ENCODE measurements at regions not wholly inside any gene's neighbourhood (a gene's known extent, or its start where the extent isn't known, plus 50 kb on each side); places are given as distances from the start of the nearest gene placed in this dataset.

DNA sequence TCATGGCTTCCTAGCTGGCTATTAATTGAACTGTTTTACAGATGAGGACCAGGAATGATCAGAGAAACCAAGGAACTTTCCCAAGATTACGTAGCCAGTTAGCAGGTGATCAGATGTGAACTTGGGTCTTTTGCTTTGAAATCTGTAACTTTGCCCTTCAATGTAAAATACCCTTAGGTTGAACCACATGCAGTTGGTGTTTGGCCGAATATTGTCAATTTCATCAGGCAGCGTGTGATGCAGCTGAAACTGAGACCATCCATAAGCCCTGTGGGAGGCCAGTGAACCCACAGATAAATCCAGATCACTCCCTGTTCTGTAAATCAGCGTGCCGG is 150.8 kb downstream of the ETS2 start:
- no peak for ATAC-seq
- H3K27me3 ChIP-seq: no peaks in the 10 kb centered on the region
- no peak overlapping the region for H3K4me3 ChIP-seq
- TF ChIP-seq, protein P1, sequence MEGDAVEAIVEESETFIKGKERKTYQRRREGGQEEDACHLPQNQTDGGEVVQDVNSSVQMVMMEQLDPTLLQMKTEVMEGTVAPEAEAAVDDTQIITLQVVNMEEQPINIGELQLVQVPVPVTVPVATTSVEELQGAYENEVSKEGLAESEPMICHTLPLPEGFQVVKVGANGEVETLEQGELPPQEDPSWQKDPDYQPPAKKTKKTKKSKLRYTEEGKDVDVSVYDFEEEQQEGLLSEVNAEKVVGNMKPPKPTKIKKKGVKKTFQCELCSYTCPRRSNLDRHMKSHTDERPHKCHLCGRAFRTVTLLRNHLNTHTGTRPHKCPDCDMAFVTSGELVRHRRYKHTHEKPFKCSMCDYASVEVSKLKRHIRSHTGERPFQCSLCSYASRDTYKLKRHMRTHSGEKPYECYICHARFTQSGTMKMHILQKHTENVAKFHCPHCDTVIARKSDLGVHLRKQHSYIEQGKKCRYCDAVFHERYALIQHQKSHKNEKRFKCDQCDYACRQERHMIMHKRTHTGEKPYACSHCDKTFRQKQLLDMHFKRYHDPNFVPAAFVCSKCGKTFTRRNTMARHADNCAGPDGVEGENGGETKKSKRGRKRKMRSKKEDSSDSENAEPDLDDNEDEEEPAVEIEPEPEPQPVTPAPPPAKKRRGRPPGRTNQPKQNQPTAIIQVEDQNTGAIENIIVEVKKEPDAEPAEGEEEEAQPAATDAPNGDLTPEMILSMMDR (IDR thresholded peaks at IDR 0.05): no peak
- H3K4me1 ChIP-seq: peaks cover 13% of the 10 kb centered on the region
- no peaks in the 10 kb centered on the region for H3K9me3 ChIP-seq
- no peaks in the 10 kb centered on the region for H3K36me3 ChIP-seq
- intact Hi-C loops (cut with DNase I): no loop called here
- no peak for DNase-seq
- H3K27ac ChIP-seq: peak overlapping the region; percentile 2

DNA sequence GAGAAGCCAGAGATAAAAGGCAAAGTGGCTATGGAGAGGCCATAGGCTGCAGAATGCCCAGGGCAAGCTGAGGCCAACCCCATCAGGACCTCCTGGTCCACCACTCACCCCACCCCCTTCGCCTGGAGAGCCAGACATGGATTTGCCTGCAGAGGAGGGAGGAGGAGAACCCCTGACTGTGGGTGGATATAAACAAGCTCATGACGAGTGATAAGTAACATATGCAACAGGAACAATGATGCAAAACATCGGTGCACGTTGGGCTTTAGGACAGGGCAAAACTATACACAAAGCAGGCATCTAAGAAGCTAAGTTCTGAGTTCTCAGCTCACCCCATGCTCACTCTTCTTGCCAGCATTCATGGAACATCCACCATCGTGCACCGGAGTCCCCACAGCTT is 150.3 kb downstream of the ETS2 start:
- no peaks in the 10 kb centered on the region for H3K27me3 ChIP-seq
- no peaks in the 10 kb centered on the region for H3K36me3 ChIP-seq
- H3K27ac ChIP-seq: no peak overlapping the region
- intact Hi-C loops (cut with DNase I): no loop called here
- peaks cover 13% of the 10 kb centered on the region for H3K4me1 ChIP-seq
- no peak overlapping the region for H3K4me3 ChIP-seq
- DNase-seq: no peak
- ATAC-seq: no peak
- TF ChIP-seq, protein P1 (IDR thresholded peaks at IDR 0.05): no peak
- H3K9me3 ChIP-seq: no peaks in the 10 kb centered on the region

DNA sequence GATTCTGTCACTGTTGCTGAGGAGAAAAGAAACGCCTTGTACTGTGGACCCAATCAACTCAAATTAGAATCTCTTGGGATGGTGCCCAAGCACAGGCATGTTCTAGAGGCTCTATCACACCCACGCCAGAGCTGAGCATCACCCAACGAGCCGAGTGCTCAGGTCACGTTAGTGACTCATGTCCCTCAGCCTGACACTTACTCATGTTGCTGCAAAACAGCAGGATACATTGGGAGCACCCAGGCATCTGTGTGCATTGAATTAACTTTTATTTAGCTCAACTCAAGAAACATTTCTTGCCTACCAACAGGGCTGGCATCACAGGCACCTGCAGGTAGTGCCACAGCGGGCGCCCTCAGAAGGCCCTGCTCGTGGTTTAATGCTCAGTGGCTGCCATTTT is 149.8 kb downstream of the ETS2 start:
- Histone ChIP-seq H3K27me3 (no peaks in the 10 kb centered on the region), H3K4me1 (peaks cover 13% of the 10 kb centered on the region), H3K4me3 (no peak overlapping the region), H3K9me3 (no peaks in the 10 kb centered on the region), H3K36me3 (no peaks in the 10 kb centered on the region), H3K27ac (no peak overlapping the region)
- DNase-seq (no peak), ATAC-seq (peak; percentile 4)
- TF ChIP-seq, protein P1 (IDR thresholded peaks at IDR 0.05): no peak
- intact Hi-C loops (cut with DNase I): no loop called here

DNA sequence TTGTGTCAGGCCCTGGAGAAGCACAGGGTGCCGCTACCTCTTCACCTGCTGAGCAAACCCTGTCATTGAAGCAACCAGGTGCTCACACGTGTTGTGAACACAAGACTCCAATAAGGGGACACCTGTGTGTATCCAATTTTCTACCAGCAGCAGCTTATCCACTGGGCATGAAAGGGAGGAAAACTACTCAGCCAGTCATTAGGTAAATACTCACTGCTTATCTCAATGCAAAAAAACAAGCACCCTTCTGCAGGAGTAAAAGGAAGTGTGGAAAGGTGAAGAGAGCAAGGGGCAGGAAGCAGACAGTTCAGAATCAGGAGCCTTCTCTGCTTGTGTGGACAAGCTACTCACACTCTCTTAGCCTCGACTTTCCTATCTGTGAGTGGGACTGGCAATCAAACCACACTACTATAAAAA is 148.9 kb downstream of the ETS2 start:
- TF ChIP-seq, protein P1 (IDR thresholded peaks at IDR 0.05): no peak
- H3K27ac ChIP-seq: no peak overlapping the region
- no peaks in the 10 kb centered on the region for H3K9me3 ChIP-seq
- intact Hi-C loops (cut with DNase I): no loop called here
- peak; percentile 72 for ATAC-seq
- no peaks in the 10 kb centered on the region for H3K27me3 ChIP-seq
- no peaks in the 10 kb centered on the region for H3K36me3 ChIP-seq
- DNase-seq: no peak
- H3K4me3 ChIP-seq: no peak overlapping the region
- peaks cover 11% of the 10 kb centered on the region for H3K4me1 ChIP-seq

DNA sequence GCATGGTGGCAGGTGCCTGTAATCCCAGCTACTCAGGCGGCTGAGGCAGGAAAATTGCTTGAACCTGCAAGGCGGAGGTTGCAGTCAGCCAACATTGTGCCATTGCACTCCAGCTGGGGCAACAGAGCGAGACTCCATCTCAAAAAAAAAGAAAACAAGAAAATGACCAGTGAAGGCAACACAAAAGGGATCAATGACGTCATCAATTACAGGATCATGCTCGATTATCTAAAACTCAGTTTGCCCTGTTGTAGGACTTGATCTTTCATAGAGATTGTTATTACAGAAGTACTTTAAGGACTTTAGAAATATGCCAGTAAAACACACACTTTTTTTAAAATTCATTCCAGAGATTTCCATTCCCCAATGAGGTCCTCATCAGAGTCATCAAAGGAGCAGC is 147.8 kb downstream of the ETS2 start:
- no peak for ATAC-seq
- no peak overlapping the region for H3K4me3 ChIP-seq
- no peak for DNase-seq
- TF ChIP-seq, protein P1 (IDR thresholded peaks at IDR 0.05): no peak
- H3K27ac ChIP-seq: no peak overlapping the region
- intact Hi-C loops (cut with DNase I): no loop called here
- H3K4me1 ChIP-seq: peaks cover 8% of the 10 kb centered on the region
- H3K36me3 ChIP-seq: no peaks in the 10 kb centered on the region
- H3K9me3 ChIP-seq: no peaks in the 10 kb centered on the region
- no peaks in the 10 kb centered on the region for H3K27me3 ChIP-seq

DNA sequence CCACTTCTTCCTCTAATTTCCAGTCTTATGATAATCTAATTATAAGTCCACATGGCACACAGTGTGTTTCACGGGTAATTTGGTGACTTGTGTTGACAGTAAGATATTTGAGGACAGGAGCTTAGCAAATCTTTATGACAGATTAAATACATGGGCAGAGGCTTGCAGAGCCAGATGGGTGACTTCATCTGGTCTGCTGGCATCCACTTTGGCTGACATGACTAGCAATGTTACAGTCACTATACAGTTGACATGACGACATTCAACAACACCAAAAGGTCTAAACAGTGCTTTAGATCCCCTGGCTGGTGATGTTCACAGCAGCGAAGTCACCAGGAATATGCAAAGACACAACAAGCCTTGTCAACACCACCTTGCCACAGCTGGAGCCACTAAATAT is 147.2 kb downstream of the ETS2 start:
- Histone ChIP-seq H3K9me3 (no peaks in the 10 kb centered on the region), H3K36me3 (no peaks in the 10 kb centered on the region), H3K27me3 (no peaks in the 10 kb centered on the region), H3K4me1 (peaks cover 2% of the 10 kb centered on the region), H3K4me3 (no peak overlapping the region), H3K27ac (no peak overlapping the region)
- no peak for ATAC-seq
- TF ChIP-seq, protein P1 (IDR thresholded peaks at IDR 0.05): no peak
- DNase-seq: no peak
- intact Hi-C loops (cut with DNase I): no loop called here

Measured in upper lobe of right lung (tissue), 1 donor.